Breast epithelium (tissue), 4 donors: ENCODE measurements at regions not wholly inside any gene's neighbourhood (a gene's known extent, or its start where the extent isn't known, plus 50 kb on each side); places are given as distances from the start of the nearest gene placed in this dataset.

ENCODE experiments used
- DNase-seq, 2 donors: peaks; one replicate each; pipeline ENCODE4 v3.0.0-alpha.2; 2019; ENCODE audit warnings: low spot score in 2 of 2
- H3K27ac ChIP-seq, 2 donors: fragments of 200-600 bp; sonication (generic) in 1 of 2; one replicate each; pipeline ENCODE4 v1.5.1; 2016 to 2019; ENCODE audit warnings: mild to moderate bottlenecking in 1 of 2
- H3K27me3 ChIP-seq, 2 donors: fragments of 200-600 bp; sonication (generic) in 1 of 2; one replicate each; pipeline versions ENCODE4 v1.5.1 to v1.6.0; 2017 to 2019; ENCODE audit warnings: control low read depth in 1 of 2, mild to moderate bottlenecking in 1 of 2
- H3K36me3 ChIP-seq: fragments of 200-600 bp; one replicate; pipeline ENCODE4 v1.5.1; 2019
- H3K4me1 ChIP-seq, 2 donors: fragments of 200-600 bp; sonication (generic); one replicate each; pipeline ENCODE4 v1.5.1; 2016 to 2019; ENCODE audit warnings: control low read depth in 1 of 2
- H3K4me3 ChIP-seq, 3 donors: fragments of 200-600 bp; sonication (generic); 1 replicate in 2 of 3; 2 replicates in 1 of 3; pipeline ENCODE4 v1.5.1; 2016 to 2019; ENCODE audit warnings: mild to moderate bottlenecking in 3 of 3, moderate library complexity in 2 of 3
- H3K9me3 ChIP-seq, 2 donors: fragments of 200-600 bp; sonication (generic) in 1 of 2; one replicate each; pipeline ENCODE4 v1.5.1; 2016 to 2019; ENCODE audit warnings: control low read depth in 1 of 2
- CTCF ChIP-seq, 3 donors: fragments of 450-650 bp; IDR thresholded peaks; one replicate each; pipeline ENCODE4 v1.5.1; 2016 to 2017; ENCODE audit warnings: antibody characterized with exemption in 3 of 3, mild to moderate bottlenecking in 3 of 3, moderate library complexity in 3 of 3
- POLR2A ChIP-seq: fragments of 450-650 bp; IDR thresholded peaks from one replicate; pipeline ENCODE4 v1.6.1; 2016; ENCODE audit warnings: antibody characterized with exemption, mild to moderate bottlenecking, moderate library complexity
- POLR2AphosphoS5 ChIP-seq, 3 donors: sonication (generic); formaldehyde crosslinking; IDR thresholded peaks; one replicate each; pipeline ENCODE4 v1.6.1; 2017; ENCODE audit warnings: antibody characterized with exemption in 3 of 3
- intact Hi-C: fragments of 100-400 bp; cut with DNase I; formaldehyde crosslinking; loops from one replicate; pipeline ENCODE4 v1.15.1; 2023; ENCODE audit warnings: low total_unique reads

- Histone ChIP-seq H3K4me3 (no peak overlapping the region), H3K27me3 (no peaks in the 10 kb centered on the region), H3K36me3 (no peaks in the 10 kb centered on the region), H3K27ac (no peak overlapping the region), H3K4me1 (no peaks in the 10 kb centered on the region), H3K9me3 (no peaks in the 10 kb centered on the region)
- no peak for TF ChIP-seq POLR2AphosphoS5 (IDR thresholded peaks at IDR 0.05)
- TF ChIP-seq CTCF (IDR thresholded peaks at IDR 0.05), result no peak
- no peak for TF ChIP-seq POLR2A
- no peak for DNase-seq
- intact Hi-C loops, result no loop called here
Measured at GRCh38 chr2:48183991-48184390, 130.5 kb upstream of the FOXN2 start.

- Histone ChIP-seq H3K27me3 (no peaks in the 10 kb centered on the region), H3K4me3 (no peak overlapping the region), H3K27ac (no peak overlapping the region), H3K4me1 (no peaks in the 10 kb centered on the region), H3K36me3 (no peaks in the 10 kb centered on the region), H3K9me3 (no peaks in the 10 kb centered on the region)
- DNase-seq, result no peak
- no peak for TF ChIP-seq POLR2AphosphoS5 (IDR thresholded peaks at IDR 0.05)
- no peak for TF ChIP-seq CTCF (IDR thresholded peaks at IDR 0.05)
- TF ChIP-seq POLR2A, result no peak
- intact Hi-C loops, result no loop called here
Measured at GRCh38 chr2:48187503-48187902, 127.0 kb upstream of the FOXN2 start.

GRCh38 chr2:48189552-48190228, 124.8 kb upstream of the FOXN2 start:
- no peaks in the 10 kb centered on the region for H3K36me3 ChIP-seq
- no peak for TF ChIP-seq POLR2AphosphoS5 (IDR thresholded peaks at IDR 0.05)
- TF ChIP-seq CTCF (IDR thresholded peaks at IDR 0.05), result no peak
- no peak for TF ChIP-seq POLR2A
- DNase-seq, result no peak
- intact Hi-C loops, result no loop called here
- H3K27me3 ChIP-seq, result no peaks in the 10 kb centered on the region
- H3K27ac ChIP-seq, result no peak overlapping the region
- no peak overlapping the region for H3K4me3 ChIP-seq
- H3K9me3 ChIP-seq, result no peaks in the 10 kb centered on the region
- H3K4me1 ChIP-seq, result no peaks in the 10 kb centered on the region

- no peaks in the 10 kb centered on the region for H3K9me3 ChIP-seq
- H3K4me3 ChIP-seq, result no peak overlapping the region
- TF ChIP-seq CTCF (IDR thresholded peaks at IDR 0.05), result no peak
- no peaks in the 10 kb centered on the region for H3K27me3 ChIP-seq
- H3K36me3 ChIP-seq, result no peaks in the 10 kb centered on the region
- H3K4me1 ChIP-seq, result no peaks in the 10 kb centered on the region
- no peak for DNase-seq
- intact Hi-C loops, result no loop called here
- H3K27ac ChIP-seq, result no peak overlapping the region
Measured at GRCh38 chr2:48190230-48190629, 124.3 kb upstream of the FOXN2 start.

GRCh38 chr2:48194641-48195040, 119.8 kb upstream of the FOXN2 start:
- intact Hi-C loops, result no loop called here

More at GRCh38 chr2:48194641-48195040, 119.8 kb upstream of the FOXN2 start:
- H3K27me3 ChIP-seq, result no peaks in the 10 kb centered on the region
- H3K36me3 ChIP-seq, result no peaks in the 10 kb centered on the region
- no peak overlapping the region for H3K4me3 ChIP-seq
- H3K27ac ChIP-seq, result no peak overlapping the region
- no peaks in the 10 kb centered on the region for H3K4me1 ChIP-seq
- no peak for DNase-seq
- H3K9me3 ChIP-seq, result no peaks in the 10 kb centered on the region
- no peak for TF ChIP-seq CTCF (IDR thresholded peaks at IDR 0.05)
- no peak for TF ChIP-seq POLR2AphosphoS5 (IDR thresholded peaks at IDR 0.05)
- TF ChIP-seq POLR2A, result no peak
